HepG2 (cell line): ENCODE measurements at regions not wholly inside any gene's neighbourhood (a gene's known extent, or its start where the extent isn't known, plus 50 kb on each side); places are given as distances from the start of the nearest gene placed in this dataset.

Experiments
- DR1 ChIP-seq: sonication (generic); formaldehyde crosslinking; IDR thresholded peaks from 2 replicates; pipeline ENCODE4 v1.8.0; 2021; ENCODE audit warnings: mild to moderate bottlenecking, missing genetic modification reagents, inconsistent platforms
- EZH2 ChIP-seq: conservative IDR thresholded peaks from 2 replicates; pipeline ENCODE4 v1.6.1; 2012; ENCODE audit warnings: mild to moderate bottlenecking, low read depth, low read length, moderate library complexity
- FOXC1 ChIP-seq: sonication (generic); formaldehyde crosslinking; IDR thresholded peaks from 2 replicates; pipeline ENCODE4 v1.8.0; 2022; ENCODE audit warnings: mild to moderate bottlenecking, missing genetic modification reagents, borderline replicate concordance
- KDM6A ChIP-seq: IDR thresholded peaks from 2 replicates; pipeline ENCODE4 v1.6.1; 2016; ENCODE audit warnings: low read depth
- MXD1 ChIP-seq: sonication (generic); formaldehyde crosslinking; IDR thresholded peaks from 2 replicates; pipeline ENCODE4 v1.4.0; 2020; ENCODE audit warnings: mild to moderate bottlenecking, missing genetic modification reagents
- TP53 ChIP-seq: sonication (generic); formaldehyde crosslinking; conservative IDR thresholded peaks from 2 replicates; pipeline ENCODE4 v1.4.0; 2020; ENCODE audit warnings: missing genetic modification reagents
- ZNF329 ChIP-seq: sonication (generic); formaldehyde crosslinking; IDR thresholded peaks from 2 replicates; pipeline ENCODE4 v1.9.0; 2021; ENCODE audit warnings: low read depth, mild to moderate bottlenecking, missing genetic modification reagents
- ZNF343 ChIP-seq: sonication (generic); formaldehyde crosslinking; IDR thresholded peaks from 2 replicates; pipeline ENCODE4 v1.4.0; 2020; ENCODE audit warnings: mild to moderate bottlenecking, missing genetic modification reagents
- ZNF367 ChIP-seq: sonication (generic); formaldehyde crosslinking; IDR thresholded peaks from 2 replicates; pipeline ENCODE4 v1.4.0; 2020; ENCODE audit warnings: missing genetic modification reagents, borderline replicate concordance
- ZNF414 ChIP-seq: sonication (generic); formaldehyde crosslinking; IDR thresholded peaks from 2 replicates; pipeline ENCODE4 v1.5.0; 2020; ENCODE audit warnings: missing genetic modification reagents
- ZNF703 ChIP-seq: sonication (generic); formaldehyde crosslinking; IDR thresholded peaks from 2 replicates; pipeline ENCODE4 v1.5.1; 2020; ENCODE audit warnings: missing genetic modification reagents, mild to moderate bottlenecking, moderate library complexity, borderline replicate concordance
- TF ChIP-seq, protein P1 (sequence below): sonication (generic); formaldehyde crosslinking; IDR thresholded peaks from 2 replicates; pipeline ENCODE4 v1.5.0; 2020; ENCODE audit warnings: mild to moderate bottlenecking, missing genetic modification reagents, borderline replicate concordance
- TF ChIP-seq, protein P2 (sequence below): sonication (generic); formaldehyde crosslinking; IDR thresholded peaks from 2 replicates; pipeline ENCODE4 v1.4.0; 2020; ENCODE audit warnings: missing genetic modification reagents, borderline replicate concordance

- TF ChIP-seq, protein P1, sequence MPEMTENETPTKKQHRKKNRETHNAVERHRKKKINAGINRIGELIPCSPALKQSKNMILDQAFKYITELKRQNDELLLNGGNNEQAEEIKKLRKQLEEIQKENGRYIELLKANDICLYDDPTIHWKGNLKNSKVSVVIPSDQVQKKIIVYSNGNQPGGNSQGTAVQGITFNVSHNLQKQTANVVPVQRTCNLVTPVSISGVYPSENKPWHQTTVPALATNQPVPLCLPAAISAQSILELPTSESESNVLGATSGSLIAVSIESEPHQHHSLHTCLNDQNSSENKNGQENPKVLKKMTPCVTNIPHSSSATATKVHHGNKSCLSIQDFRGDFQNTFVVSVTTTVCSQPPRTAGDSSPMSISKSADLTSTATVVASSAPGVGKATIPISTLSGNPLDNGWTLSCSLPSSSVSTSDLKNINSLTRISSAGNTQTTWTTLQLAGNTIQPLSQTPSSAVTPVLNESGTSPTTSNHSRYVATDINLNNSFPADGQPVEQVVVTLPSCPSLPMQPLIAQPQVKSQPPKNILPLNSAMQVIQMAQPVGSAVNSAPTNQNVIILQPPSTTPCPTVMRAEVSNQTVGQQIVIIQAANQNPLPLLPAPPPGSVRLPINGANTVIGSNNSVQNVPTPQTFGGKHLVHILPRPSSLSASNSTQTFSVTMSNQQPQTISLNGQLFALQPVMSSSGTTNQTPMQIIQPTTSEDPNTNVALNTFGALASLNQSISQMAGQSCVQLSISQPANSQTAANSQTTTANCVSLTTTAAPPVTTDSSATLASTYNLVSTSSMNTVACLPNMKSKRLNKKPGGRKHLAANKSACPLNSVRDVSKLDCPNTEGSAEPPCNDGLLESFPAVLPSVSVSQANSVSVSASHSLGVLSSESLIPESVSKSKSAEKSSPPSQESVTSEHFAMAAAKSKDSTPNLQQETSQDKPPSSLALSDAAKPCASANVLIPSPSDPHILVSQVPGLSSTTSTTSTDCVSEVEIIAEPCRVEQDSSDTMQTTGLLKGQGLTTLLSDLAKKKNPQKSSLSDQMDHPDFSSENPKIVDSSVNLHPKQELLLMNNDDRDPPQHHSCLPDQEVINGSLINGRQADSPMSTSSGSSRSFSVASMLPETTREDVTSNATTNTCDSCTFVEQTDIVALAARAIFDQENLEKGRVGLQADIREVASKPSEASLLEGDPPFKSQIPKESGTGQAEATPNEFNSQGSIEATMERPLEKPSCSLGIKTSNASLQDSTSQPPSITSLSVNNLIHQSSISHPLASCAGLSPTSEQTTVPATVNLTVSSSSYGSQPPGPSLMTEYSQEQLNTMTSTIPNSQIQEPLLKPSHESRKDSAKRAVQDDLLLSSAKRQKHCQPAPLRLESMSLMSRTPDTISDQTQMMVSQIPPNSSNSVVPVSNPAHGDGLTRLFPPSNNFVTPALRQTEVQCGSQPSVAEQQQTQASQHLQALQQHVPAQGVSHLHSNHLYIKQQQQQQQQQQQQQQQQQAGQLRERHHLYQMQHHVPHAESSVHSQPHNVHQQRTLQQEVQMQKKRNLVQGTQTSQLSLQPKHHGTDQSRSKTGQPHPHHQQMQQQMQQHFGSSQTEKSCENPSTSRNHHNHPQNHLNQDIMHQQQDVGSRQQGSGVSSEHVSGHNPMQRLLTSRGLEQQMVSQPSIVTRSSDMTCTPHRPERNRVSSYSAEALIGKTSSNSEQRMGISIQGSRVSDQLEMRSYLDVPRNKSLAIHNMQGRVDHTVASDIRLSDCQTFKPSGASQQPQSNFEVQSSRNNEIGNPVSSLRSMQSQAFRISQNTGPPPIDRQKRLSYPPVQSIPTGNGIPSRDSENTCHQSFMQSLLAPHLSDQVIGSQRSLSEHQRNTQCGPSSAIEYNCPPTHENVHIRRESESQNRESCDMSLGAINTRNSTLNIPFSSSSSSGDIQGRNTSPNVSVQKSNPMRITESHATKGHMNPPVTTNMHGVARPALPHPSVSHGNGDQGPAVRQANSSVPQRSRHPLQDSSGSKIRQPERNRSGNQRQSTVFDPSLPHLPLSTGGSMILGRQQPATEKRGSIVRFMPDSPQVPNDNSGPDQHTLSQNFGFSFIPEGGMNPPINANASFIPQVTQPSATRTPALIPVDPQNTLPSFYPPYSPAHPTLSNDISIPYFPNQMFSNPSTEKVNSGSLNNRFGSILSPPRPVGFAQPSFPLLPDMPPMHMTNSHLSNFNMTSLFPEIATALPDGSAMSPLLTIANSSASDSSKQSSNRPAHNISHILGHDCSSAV (CRISPR knock-in tag) = no peak
- TF ChIP-seq DR1 (CRISPR knock-in tag) (no peak), ZNF367 (CRISPR knock-in tag) (no peak), EZH2 (no peak), KDM6A (CRISPR knock-in tag) (no peak), FOXC1 (CRISPR knock-in tag) (no peak), ZNF343 (no peak), MXD1 (no peak), TP53 (CRISPR knock-in tag) (no peak), ZNF329 (CRISPR knock-in tag) (no peak), ZNF414 (CRISPR knock-in tag) (no peak), ZNF703 (CRISPR knock-in tag) (no peak)
- TF ChIP-seq, protein P2, sequence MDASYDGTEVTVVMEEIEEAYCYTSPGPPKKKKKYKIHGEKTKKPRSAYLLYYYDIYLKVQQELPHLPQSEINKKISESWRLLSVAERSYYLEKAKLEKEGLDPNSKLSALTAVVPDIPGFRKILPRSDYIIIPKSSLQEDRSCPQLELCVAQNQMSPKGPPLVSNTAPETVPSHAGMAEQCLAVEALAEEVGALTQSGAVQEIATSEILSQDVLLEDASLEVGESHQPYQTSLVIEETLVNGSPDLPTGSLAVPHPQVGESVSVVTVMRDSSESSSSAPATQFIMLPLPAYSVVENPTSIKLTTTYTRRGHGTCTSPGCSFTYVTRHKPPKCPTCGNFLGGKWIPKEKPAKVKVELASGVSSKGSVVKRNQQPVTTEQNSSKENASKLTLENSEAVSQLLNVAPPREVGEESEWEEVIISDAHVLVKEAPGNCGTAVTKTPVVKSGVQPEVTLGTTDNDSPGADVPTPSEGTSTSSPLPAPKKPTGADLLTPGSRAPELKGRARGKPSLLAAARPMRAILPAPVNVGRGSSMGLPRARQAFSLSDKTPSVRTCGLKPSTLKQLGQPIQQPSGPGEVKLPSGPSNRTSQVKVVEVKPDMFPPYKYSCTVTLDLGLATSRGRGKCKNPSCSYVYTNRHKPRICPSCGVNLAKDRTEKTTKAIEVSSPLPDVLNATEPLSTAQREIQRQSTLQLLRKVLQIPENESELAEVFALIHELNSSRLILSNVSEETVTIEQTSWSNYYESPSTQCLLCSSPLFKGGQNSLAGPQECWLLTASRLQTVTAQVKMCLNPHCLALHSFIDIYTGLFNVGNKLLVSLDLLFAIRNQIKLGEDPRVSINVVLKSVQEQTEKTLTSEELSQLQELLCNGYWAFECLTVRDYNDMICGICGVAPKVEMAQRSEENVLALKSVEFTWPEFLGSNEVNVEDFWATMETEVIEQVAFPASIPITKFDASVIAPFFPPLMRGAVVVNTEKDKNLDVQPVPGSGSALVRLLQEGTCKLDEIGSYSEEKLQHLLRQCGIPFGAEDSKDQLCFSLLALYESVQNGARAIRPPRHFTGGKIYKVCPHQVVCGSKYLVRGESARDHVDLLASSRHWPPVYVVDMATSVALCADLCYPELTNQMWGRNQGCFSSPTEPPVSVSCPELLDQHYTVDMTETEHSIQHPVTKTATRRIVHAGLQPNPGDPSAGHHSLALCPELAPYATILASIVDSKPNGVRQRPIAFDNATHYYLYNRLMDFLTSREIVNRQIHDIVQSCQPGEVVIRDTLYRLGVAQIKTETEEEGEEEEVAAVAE (CRISPR knock-in tag) = no peak
Measured at GRCh38 chr12:91717804-91718203, 427.8 kb downstream of the BTG1 start (continued).
